ENCODE measurements at regions not wholly inside any gene's neighbourhood (a gene's known extent, or its start where the extent isn't known, plus 50 kb on each side); places are given as distances from the start of the nearest gene placed in this dataset.
"Not testable (repeated sequence)": the region's sequence is repeated elsewhere in the genome, so short reads cannot be mapped to it uniquely, and the experiment has no call there.

- intact Hi-C loops (cut with DNase I) = no loop called here
- no peak for TF ChIP-seq CTCF (IDR thresholded peaks at IDR 0.05)
- no peaks in the 10 kb centered on the region for H3K27me3 ChIP-seq
- no peaks in the 10 kb centered on the region for H3K9me3 ChIP-seq
- H3K36me3 ChIP-seq = no peaks in the 10 kb centered on the region
- no peaks in the 10 kb centered on the region for H3K4me1 ChIP-seq
- DNase-seq = no peak
- no peak overlapping the region for H3K4me3 ChIP-seq
- H3K27ac ChIP-seq = no peak overlapping the region
- no peak for ATAC-seq
Measured at GRCh38 chr11:98296091-98296880, 724.5 kb upstream of the CNTN5 start.

- TF ChIP-seq CTCF (IDR thresholded peaks at IDR 0.05) = no peak
- DNase-seq (no peak), ATAC-seq (no peak)
Measured at GRCh38 chr11:98300719-98301118, 720.0 kb upstream of the CNTN5 start.

GRCh38 chr11:98307827-98308491 is 712.8 kb upstream of the CNTN5 start:
- Histone ChIP-seq H3K4me1 (no peaks in the 10 kb centered on the region), H3K4me3 (no peak overlapping the region), H3K9me3 (no peaks in the 10 kb centered on the region), H3K36me3 (no peaks in the 10 kb centered on the region), H3K27ac (no peak overlapping the region), H3K27me3 (no peaks in the 10 kb centered on the region)
- DNase-seq (no peak), ATAC-seq (no peak)
- TF ChIP-seq CTCF (IDR thresholded peaks at IDR 0.05) = no peak
- intact Hi-C loops (cut with DNase I) = no loop called here

More at GRCh38 chr11:98300719-98301118, 720.0 kb upstream of the CNTN5 start:
- H3K4me3 ChIP-seq = no peak overlapping the region
- intact Hi-C loops (cut with DNase I) = no loop called here
- no peaks in the 10 kb centered on the region for H3K27me3 ChIP-seq
- no peaks in the 10 kb centered on the region for H3K36me3 ChIP-seq
- no peaks in the 10 kb centered on the region for H3K9me3 ChIP-seq
- no peaks in the 10 kb centered on the region for H3K4me1 ChIP-seq
- H3K27ac ChIP-seq = no peak overlapping the region

GRCh38 chr11:98330306-98330705 is 690.4 kb upstream of the CNTN5 start:
- ATAC-seq; H3K36me3 ChIP-seq; H3K4me1 ChIP-seq; H3K27ac ChIP-seq; DNase-seq; H3K9me3 ChIP-seq; H3K4me3 ChIP-seq; H3K27me3 ChIP-seq; intact Hi-C loops (cut with DNase I): not testable (repeated sequence)

- ATAC-seq = no peak
Measured at GRCh38 chr11:98358551-98358950, 662.2 kb upstream of the CNTN5 start.

More at GRCh38 chr11:98358551-98358950, 662.2 kb upstream of the CNTN5 start:
- H3K27ac ChIP-seq = no peak overlapping the region
- H3K27me3 ChIP-seq = no peaks in the 10 kb centered on the region
- TF ChIP-seq CTCF (IDR thresholded peaks at IDR 0.05) = no peak
- intact Hi-C loops (cut with DNase I) = no loop called here
- no peak overlapping the region for H3K4me3 ChIP-seq
- no peaks in the 10 kb centered on the region for H3K36me3 ChIP-seq
- no peak for DNase-seq
- H3K4me1 ChIP-seq = no peaks in the 10 kb centered on the region
- no peaks in the 10 kb centered on the region for H3K9me3 ChIP-seq

Data from upper lobe of right lung (tissue), 1 donor.